Lower lobe of right lung (tissue), 2 donors: ENCODE measurements at regions not wholly inside any gene's neighbourhood (a gene's known extent, or its start where the extent isn't known, plus 50 kb on each side); places are given as distances from the start of the nearest gene placed in this dataset.

Experiments
- ATAC-seq, 2 donors: fragments of 200-7000 bp; cut with Tn5 transposase; one replicate each; pipeline ENCODE4 v1.9.1; 2020 to 2022; ENCODE audit warnings: mild to moderate bottlenecking in 2 of 2, moderate library complexity in 2 of 2
- DNase-seq: peaks from one replicate; pipeline ENCODE4 v3.0.0-alpha.2; 2020
- H3K27ac ChIP-seq: fragments of 200-600 bp; one replicate; pipeline ENCODE4 v1.8.0; 2022
- H3K27me3 ChIP-seq: fragments of 200-600 bp; one replicate; pipeline ENCODE4 v1.8.0; 2022; ENCODE audit warnings: low read depth
- H3K36me3 ChIP-seq: fragments of 200-600 bp; one replicate; pipeline ENCODE4 v1.8.0; 2022; ENCODE audit warnings: mild to moderate bottlenecking
- H3K4me1 ChIP-seq: fragments of 200-600 bp; one replicate; pipeline ENCODE4 v1.8.0; 2022
- H3K4me3 ChIP-seq: fragments of 200-600 bp; one replicate; pipeline ENCODE4 v1.8.0; 2022; ENCODE audit warnings: mild to moderate bottlenecking
- H3K9me3 ChIP-seq: fragments of 200-600 bp; one replicate; pipeline ENCODE4 v1.8.0; 2022
- CTCF ChIP-seq: fragments of 200-600 bp; IDR thresholded peaks from one replicate; pipeline ENCODE4 v1.8.0; 2022; ENCODE audit warnings: antibody characterized with exemption, mild to moderate bottlenecking
- intact Hi-C: fragments of 100-400 bp; cut with DNase I; formaldehyde crosslinking; loops from one replicate; pipeline ENCODE4 v1.11.0; 2022
- donor health status: DM: no; HTN: yes; CAD: no; lungs with severe emphysema.

GRCh38 chr1:73500154-73500553, 697.8 kb downstream of the LRRIQ3 start:
- ATAC-seq (no peak), DNase-seq (no peak)
- H3K27ac ChIP-seq: no peak overlapping the region
- no peaks in the 10 kb centered on the region for H3K9me3 ChIP-seq
- no peaks in the 10 kb centered on the region for H3K4me1 ChIP-seq
- intact Hi-C loops: no loop called here
- H3K27me3 ChIP-seq: no peaks in the 10 kb centered on the region
- no peak for TF ChIP-seq CTCF
- no peak overlapping the region for H3K4me3 ChIP-seq
- H3K36me3 ChIP-seq: no peaks in the 10 kb centered on the region

- Histone ChIP-seq H3K9me3 (no peaks in the 10 kb centered on the region), H3K36me3 (no peaks in the 10 kb centered on the region), H3K4me3 (no peak overlapping the region), H3K4me1 (no peaks in the 10 kb centered on the region), H3K27me3 (no peaks in the 10 kb centered on the region), H3K27ac (no peak overlapping the region)
- ATAC-seq (no peak), DNase-seq (no peak)
- intact Hi-C loops: no loop called here
- TF ChIP-seq CTCF: no peak
Measured at GRCh38 chr1:73499671-73500070, 698.3 kb downstream of the LRRIQ3 start.

- no peaks in the 10 kb centered on the region for H3K9me3 ChIP-seq
- intact Hi-C loops: no loop called here
- no peaks in the 10 kb centered on the region for H3K36me3 ChIP-seq
- H3K27me3 ChIP-seq: no peaks in the 10 kb centered on the region
- DNase-seq (no peak), ATAC-seq (no peak)
- no peaks in the 10 kb centered on the region for H3K4me1 ChIP-seq
- no peak for TF ChIP-seq CTCF
- H3K27ac ChIP-seq: no peak overlapping the region
- no peak overlapping the region for H3K4me3 ChIP-seq
Measured at GRCh38 chr1:73491621-73492020, 706.4 kb downstream of the LRRIQ3 start.

GRCh38 chr1:73475316-73475870, 722.6 kb downstream of the LRRIQ3 start:
- Histone ChIP-seq H3K27me3 (no peaks in the 10 kb centered on the region), H3K4me1 (no peaks in the 10 kb centered on the region), H3K27ac (no peak overlapping the region), H3K4me3 (no peak overlapping the region), H3K9me3 (no peaks in the 10 kb centered on the region), H3K36me3 (no peaks in the 10 kb centered on the region)
- DNase-seq (no peak), ATAC-seq (no peak)
- no peak for TF ChIP-seq CTCF
- intact Hi-C loops: no loop called here

GRCh38 chr1:73472810-73473209, 725.2 kb downstream of the LRRIQ3 start:
- no peak for TF ChIP-seq CTCF
- Histone ChIP-seq H3K36me3 (no peaks in the 10 kb centered on the region), H3K27me3 (no peaks in the 10 kb centered on the region), H3K4me1 (no peaks in the 10 kb centered on the region), H3K4me3 (no peak overlapping the region), H3K9me3 (no peaks in the 10 kb centered on the region), H3K27ac (no peak overlapping the region)
- ATAC-seq: no peak
- no peak for DNase-seq
- intact Hi-C loops: no loop called here

- intact Hi-C loops: no loop called here
- Histone ChIP-seq H3K27me3 (no peaks in the 10 kb centered on the region), H3K4me1 (no peaks in the 10 kb centered on the region), H3K27ac (no peak overlapping the region), H3K36me3 (no peaks in the 10 kb centered on the region), H3K9me3 (no peaks in the 10 kb centered on the region), H3K4me3 (no peak overlapping the region)
- TF ChIP-seq CTCF: no peak
- ATAC-seq (no peak), DNase-seq (no peak)
Measured at GRCh38 chr1:73467731-73468130, 730.2 kb downstream of the LRRIQ3 start.
